HCT116 (cell line): ENCODE measurements at regions not wholly inside any gene's neighbourhood (a gene's known extent, or its start where the extent isn't known, plus 50 kb on each side); places are given as distances from the start of the nearest gene placed in this dataset.

ENCODE experiments used
- ATAC-seq: fragments of 200-7000 bp; cut with Tn5 transposase; 2 replicates; pipeline ENCODE4 v1.9.1; 2020; ENCODE audit warnings: mild to moderate bottlenecking, moderate library complexity
- BruUV-seq: library from RNA; stranded (reverse); fragments of 400-500 nt; replicated peaks from 2 replicates; lab custom pipeline; 2021; lab: Mats Ljungman, UMichigan
- CTCF ChIA-PET: fragments of 300-600 bp; sonication (Branson Sonifier 250); formaldehyde crosslinking; loops from one replicate; lab custom pipeline; 2021; ENCODE audit warnings: antibody characterized with exemption; lab: Charles Lee
- POLR2A ChIA-PET: fragments of 300-600, 350-600 bp; sonication (Branson Sonifier 250); formaldehyde crosslinking; loops from one replicate; lab custom pipeline; 2021; ENCODE audit warnings: antibody characterized with exemption; lab: Charles Lee
- RAD21 ChIA-PET, 2 experiments: fragments of 300-600 bp; sonication (Branson Sonifier 250); formaldehyde crosslinking; loops; one replicate each; lab custom pipeline; 2023; ENCODE audit warnings: low total read pairs in 2 of 2; ENCODE audit not compliant: uncharacterized antibody in 2 of 2, unreplicated experiment in 2 of 2, low non-redundant PET in 1 of 2; lab: Charles Lee
- DNase-seq: peaks from one replicate; pipeline ENCODE4 v3.0.0-alpha.2; 2010; ENCODE audit warnings: low read depth, low spot score
- H2AFZ ChIP-seq: fragments of 200-600 bp; shearing (Covaris generic), sonication (generic); 2 replicates; pipeline ENCODE4 v1.6.1; 2017; ENCODE audit warnings: low read depth, mixed run types, mixed read lengths, antibody characterized with exemption, low read length; ENCODE audit not compliant: poor library complexity, severe bottlenecking
- H3K27ac ChIP-seq: 2 replicates; pipeline ENCODE4 v1.5.1; 2012; ENCODE audit warnings: low read depth, low read length
- H3K27me3 ChIP-seq: fragments of 200-600 bp; sonication (generic); 2 replicates; pipeline ENCODE4 v1.6.1; 2016; ENCODE audit warnings: mixed run types, low read length, mixed read lengths; ENCODE audit not compliant: insufficient read depth
- H3K36me3 ChIP-seq, 2 experiments: fragments of 200-500 bp in 1 of 2; fragments of 200-600 bp in 1 of 2; sonication (Bioruptor generic) in 1 of 2; sonication (generic) in 1 of 2; 2 replicates each; pipeline versions ENCODE4 v1.5.1 to v1.6.1; 2014 to 2016; ENCODE audit warnings: low read length in 2 of 2, inconsistent platforms in 1 of 2, mixed read lengths in 1 of 2, mixed run types in 1 of 2; ENCODE audit not compliant: insufficient read depth in 2 of 2, control insufficient read depth in 1 of 2
- H3K4me1 ChIP-seq, 2 experiments: fragments of 200-600 bp in 1 of 2; sonication (generic) in 1 of 2; 2 replicates each; pipeline versions ENCODE4 v1.5.1 to v1.6.1; 2012 to 2017; ENCODE audit warnings: low read length in 2 of 2, inconsistent platforms in 1 of 2, mild to moderate bottlenecking in 1 of 2, mixed read lengths in 1 of 2, mixed run types in 1 of 2, moderate library complexity in 1 of 2; ENCODE audit not compliant: insufficient read depth in 2 of 2, control insufficient read depth in 1 of 2
- H3K4me2 ChIP-seq: fragments of 200-600 bp; sonication (generic); 2 replicates; pipeline ENCODE4 v1.6.1; 2017; ENCODE audit warnings: mixed run types, low read length, mixed read lengths
- H3K4me3 ChIP-seq, 2 experiments: fragments of 200-600 bp in 1 of 2; sonication (generic) in 1 of 2; replicated peaks in 1 of 2; 2 replicates each; pipeline ENCODE4 v1.5.1; 2011 to 2016; ENCODE audit warnings: low read length in 2 of 2, control low read depth in 1 of 2, low read depth in 1 of 2, mild to moderate bottlenecking in 1 of 2, mixed read lengths in 1 of 2, mixed run types in 1 of 2
- H3K79me2 ChIP-seq: fragments of 200-600 bp; sonication (generic); 2 replicates; pipeline ENCODE4 v1.6.1; 2017; ENCODE audit warnings: mild to moderate bottlenecking, mixed run types, low read length, moderate library complexity, mixed read lengths; ENCODE audit not compliant: insufficient read depth
- H3K9ac ChIP-seq: fragments of 200-600 bp; sonication (generic); 2 replicates; pipeline ENCODE4 v1.6.1; 2016; ENCODE audit warnings: low read length, mixed read lengths
- H3K9me2 ChIP-seq: fragments of 200-600 bp; sonication (generic), shearing (Covaris generic); 2 replicates; pipeline ENCODE4 v1.6.1; 2017; ENCODE audit warnings: mixed run types, mild to moderate bottlenecking, moderate library complexity; ENCODE audit not compliant: insufficient read depth
- H3K9me3 ChIP-seq, 2 experiments: fragments of 200-500 bp in 1 of 2; fragments of 200-600 bp in 1 of 2; sonication (Bioruptor generic) in 1 of 2; sonication (generic) in 1 of 2; 2 replicates each; pipeline ENCODE4 v1.6.1; 2014 to 2017; ENCODE audit warnings: low read length in 2 of 2, mixed read lengths in 2 of 2, inconsistent platforms in 1 of 2, low read depth in 1 of 2, mild to moderate bottlenecking in 1 of 2, mixed run types in 1 of 2, moderate library complexity in 1 of 2; ENCODE audit not compliant: control insufficient read depth in 1 of 2, insufficient read depth in 1 of 2
- H4K20me1 ChIP-seq: fragments of 200-600 bp; sonication (generic), shearing (Covaris generic); 2 replicates; pipeline ENCODE4 v1.6.1; 2017; ENCODE audit warnings: mixed run types, mild to moderate bottlenecking, moderate library complexity; ENCODE audit not compliant: insufficient read depth
- CBX3 ChIP-seq: IDR thresholded peaks from 2 replicates; pipeline ENCODE4 v1.6.1; 2012; ENCODE audit warnings: low read depth
- CEBPB ChIP-seq: IDR thresholded peaks from 2 replicates; pipeline ENCODE4 v1.6.1; 2012; ENCODE audit warnings: low read depth
- CTCF ChIP-seq, 3 experiments: fragments of 200-600 bp in 1 of 3; sonication (generic) in 1 of 3; IDR thresholded peaks in 2 of 3; conservative IDR thresholded peaks in 1 of 3; 2 replicates each; pipeline ENCODE4 v1.5.1; 2012 to 2017; ENCODE audit warnings: low read depth in 2 of 3, low read length in 2 of 3, antibody characterized with exemption in 1 of 3, borderline replicate concordance in 1 of 3, control low read depth in 1 of 3, mild to moderate bottlenecking in 1 of 3, mixed read lengths in 1 of 3, mixed run types in 1 of 3, moderate library complexity in 1 of 3; ENCODE audit not compliant: insufficient read depth in 1 of 3
- EGR1 ChIP-seq: IDR thresholded peaks from 2 replicates; pipeline ENCODE4 v1.6.1; 2012; ENCODE audit warnings: low read depth
- FOSL1 ChIP-seq: IDR thresholded peaks from 2 replicates; pipeline ENCODE4 v1.6.1; 2012; ENCODE audit warnings: low read depth
- SIN3A ChIP-seq: IDR thresholded peaks from 2 replicates; pipeline ENCODE4 v1.6.1; 2012; ENCODE audit warnings: low read depth
- SP1 ChIP-seq: IDR thresholded peaks from 2 replicates; pipeline ENCODE4 v1.6.1; 2012; ENCODE audit warnings: low read depth
- SRF ChIP-seq: IDR thresholded peaks from 2 replicates; pipeline ENCODE4 v1.6.1; 2012; ENCODE audit warnings: low read depth
- intact Hi-C: fragments of 100-400 bp; cut with micrococcal nuclease; formaldehyde crosslinking; loops from 2 replicates; pipeline ENCODE4 v1.10.0; 2022
- TF ChIP-seq, protein P1 (sequence below): IDR thresholded peaks from 2 replicates; pipeline ENCODE4 v1.6.1; 2012
- TF ChIP-seq, protein P2 (sequence below): IDR thresholded peaks from 2 replicates; pipeline ENCODE4 v1.6.1; 2012
- TF ChIP-seq, protein P3 (sequence below): IDR thresholded peaks from 2 replicates; pipeline ENCODE4 v1.6.1; 2011; ENCODE audit warnings: mild to moderate bottlenecking, low read length, moderate library complexity; ENCODE audit not compliant: insufficient replicate concordance; ENCODE audit errors: extremely low read depth

DNA sequence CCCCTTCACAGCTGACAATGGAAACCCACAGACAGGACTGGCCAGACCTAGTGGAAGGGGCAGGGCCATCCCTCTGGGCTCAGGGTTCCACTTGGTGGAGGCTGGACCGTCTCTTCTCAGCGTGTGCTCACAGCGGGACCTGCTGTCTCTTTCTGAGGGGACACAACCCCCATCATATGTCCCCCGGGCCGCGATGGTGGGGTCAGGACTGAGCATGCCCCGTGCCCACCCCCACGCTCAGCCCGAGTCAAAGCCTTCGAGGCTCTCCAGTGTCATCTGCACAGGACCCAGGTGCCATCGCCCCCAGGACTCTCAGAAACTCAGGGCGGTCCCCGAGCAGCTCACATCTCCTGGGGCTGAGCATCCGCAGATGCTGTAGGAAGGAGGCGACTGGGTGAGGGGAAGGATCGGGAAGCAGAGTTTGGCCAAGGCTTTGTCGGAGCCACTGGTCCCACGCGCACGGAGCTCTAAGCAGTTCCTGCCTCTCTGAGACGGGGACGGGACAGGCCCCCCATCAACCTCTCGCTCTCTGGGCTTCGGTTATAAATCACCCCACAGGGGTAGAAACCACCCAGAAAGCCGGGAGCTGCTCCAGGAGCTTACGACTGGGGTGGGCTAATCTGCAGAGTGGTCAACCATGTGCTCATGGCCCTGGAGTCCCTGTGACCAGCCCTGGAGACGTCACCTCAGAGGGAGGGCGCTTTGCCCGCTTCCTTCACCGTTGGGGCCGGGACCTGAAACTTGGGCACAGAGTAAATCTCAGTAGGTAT is 183.4 kb upstream of the SULF2 start:
- CTCF ChIA-PET = no interaction called here
- H3K9me2 ChIP-seq = no peaks in the 10 kb centered on the region
- no peak overlapping the region for H3K9ac ChIP-seq
- DNase-seq (no peak), ATAC-seq (no peak)
- H3K4me2 ChIP-seq = no peak overlapping the region
- no peak overlapping the region for H3K27ac ChIP-seq
- TF ChIP-seq, protein P1, sequence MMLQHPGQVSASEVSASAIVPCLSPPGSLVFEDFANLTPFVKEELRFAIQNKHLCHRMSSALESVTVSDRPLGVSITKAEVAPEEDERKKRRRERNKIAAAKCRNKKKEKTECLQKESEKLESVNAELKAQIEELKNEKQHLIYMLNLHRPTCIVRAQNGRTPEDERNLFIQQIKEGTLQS = no peak
- no peak for TF ChIP-seq FOSL1
- no peak for TF ChIP-seq SRF
- TF ChIP-seq EGR1 = no peak
- TF ChIP-seq, protein P2, sequence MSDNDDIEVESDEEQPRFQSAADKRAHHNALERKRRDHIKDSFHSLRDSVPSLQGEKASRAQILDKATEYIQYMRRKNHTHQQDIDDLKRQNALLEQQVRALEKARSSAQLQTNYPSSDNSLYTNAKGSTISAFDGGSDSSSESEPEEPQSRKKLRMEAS = no peak
- no peak for TF ChIP-seq SP1
- no peak for TF ChIP-seq CBX3
- no peak for TF ChIP-seq CEBPB
- TF ChIP-seq SIN3A = no peak
- TF ChIP-seq CTCF (IDR thresholded peaks at IDR 0.05 in 2 of 3, conservative IDR thresholded peaks at IDR 0.05 in 1 of 3; ENCODE audit: borderline replicate concordance in 1 of 3, insufficient read depth in 1 of 3, low read depth in 2 of 3, low read length in 2 of 3) = no peak
- TF ChIP-seq, protein P3, sequence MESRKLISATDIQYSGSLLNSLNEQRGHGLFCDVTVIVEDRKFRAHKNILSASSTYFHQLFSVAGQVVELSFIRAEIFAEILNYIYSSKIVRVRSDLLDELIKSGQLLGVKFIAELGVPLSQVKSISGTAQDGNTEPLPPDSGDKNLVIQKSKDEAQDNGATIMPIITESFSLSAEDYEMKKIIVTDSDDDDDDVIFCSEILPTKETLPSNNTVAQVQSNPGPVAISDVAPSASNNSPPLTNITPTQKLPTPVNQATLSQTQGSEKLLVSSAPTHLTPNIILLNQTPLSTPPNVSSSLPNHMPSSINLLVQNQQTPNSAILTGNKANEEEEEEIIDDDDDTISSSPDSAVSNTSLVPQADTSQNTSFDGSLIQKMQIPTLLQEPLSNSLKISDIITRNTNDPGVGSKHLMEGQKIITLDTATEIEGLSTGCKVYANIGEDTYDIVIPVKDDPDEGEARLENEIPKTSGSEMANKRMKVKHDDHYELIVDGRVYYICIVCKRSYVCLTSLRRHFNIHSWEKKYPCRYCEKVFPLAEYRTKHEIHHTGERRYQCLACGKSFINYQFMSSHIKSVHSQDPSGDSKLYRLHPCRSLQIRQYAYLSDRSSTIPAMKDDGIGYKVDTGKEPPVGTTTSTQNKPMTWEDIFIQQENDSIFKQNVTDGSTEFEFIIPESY = no peak
- no peaks in the 10 kb centered on the region for H3K9me3 ChIP-seq
- H3K79me2 ChIP-seq = no peaks in the 10 kb centered on the region
- no peaks in the 10 kb centered on the region for H4K20me1 ChIP-seq
- RAD21 ChIA-PET = no interaction called here
- intact Hi-C loops = no loop called here
- peaks cover 21 to 44% of the 10 kb centered on the region in 2 experiments for H3K4me1 ChIP-seq
- H2AFZ ChIP-seq = no peak overlapping the region
- no peaks in the 10 kb centered on the region for H3K36me3 ChIP-seq
- no TSS peak for BruUV-seq
- no peak overlapping the region for H3K4me3 ChIP-seq
- POLR2A ChIA-PET = no interaction called here
- no peaks in the 10 kb centered on the region for H3K27me3 ChIP-seq
